ENCODE measurements at regions not wholly inside any gene's neighbourhood (a gene's known extent, or its start where the extent isn't known, plus 50 kb on each side); places are given as distances from the start of the nearest gene placed in this dataset.

- CTCF ChIA-PET, result interaction anchor here (0.9 to 4.6 kb wide), 6 partner anchors 11 to 339 kb away, joined by 3 to 58 read pairs (median 10); no protein-coding TSS in a partner anchor
- no peak for TF ChIP-seq MAX (IDR thresholded peaks at IDR 0.05; ENCODE audit: insufficient read depth, insufficient read length)
- no peak for TF ChIP-seq CTCF (IDR thresholded peaks at IDR 0.05; ENCODE audit: extremely low read depth in 1 of 2, insufficient read depth in 1 of 2, low read depth in 1 of 2, low read length in 2 of 2)
- no peak for TF ChIP-seq MYC (IDR thresholded peaks at IDR 0.05; ENCODE audit: low read depth, low read length)
- no peak for TF ChIP-seq JUN (IDR thresholded peaks at IDR 0.05; ENCODE audit: borderline replicate concordance, insufficient read depth, insufficient read length, low read depth)
- TF ChIP-seq EZH2 (IDR thresholded peaks at IDR 0.05; ENCODE audit: borderline replicate concordance, low read depth, low read length, severe bottlenecking), result no peak
These were observed 58.1 kb upstream of the POMGNT2 start for GRCh38 chr3:43163895-43164493.

More at GRCh38 chr3:43163895-43164493, 58.1 kb upstream of the POMGNT2 start:
- no peaks in the 10 kb centered on the region for H3K36me3 ChIP-seq (ENCODE audit: control insufficient read depth in 2 of 2, extremely low read depth in 1 of 2, insufficient read depth in 2 of 2, low read length in 2 of 2)
- H3K4me1 ChIP-seq (ENCODE audit: control insufficient read depth, extremely low read depth, insufficient read depth, low read length), result peaks cover 12% of the 10 kb centered on the region
- no peak overlapping the region for H3K27ac ChIP-seq (ENCODE audit: insufficient read depth, low read depth, low read length)
- no peaks in the 10 kb centered on the region for H4K20me1 ChIP-seq (replicated peaks; ENCODE audit: control insufficient read depth, extremely low read depth, insufficient read depth, low read length)
- no peak overlapping the region for H3K4me2 ChIP-seq (ENCODE audit: insufficient read depth, low read length)
- no peak for FAIRE-seq
- intact Hi-C loops (cut with micrococcal nuclease), result loop anchor here (2.0 to 5.0 kb wide), 3 partner anchors 193 to 603 kb away; partner anchors contain the start of gene ABHD5
- H3K4me3 ChIP-seq (replicated peaks in 1 of 3; ENCODE audit: insufficient read depth in 1 of 3, low read depth in 1 of 3, low read length in 3 of 3), result no peak overlapping the region
- H3K79me2 ChIP-seq (ENCODE audit: control insufficient read depth, insufficient read depth, low read length), result no peaks in the 10 kb centered on the region
- no peak overlapping the region for H2AFZ ChIP-seq (ENCODE audit: low read depth, low read length)
- no peaks in the 10 kb centered on the region for H3K27me3 ChIP-seq (ENCODE audit: control insufficient read depth in 2 of 2, insufficient read depth in 2 of 2, low read length in 2 of 2)
- BruUV-seq (replicated peaks), result no TSS peak
- dilution Hi-C loops (cut with MboI; ENCODE audit: extremely low pct_ligation_motif_present, low sequenced_read_pairs), result no loop called here
- H3K9me1 ChIP-seq (replicated peaks; ENCODE audit: control insufficient read depth, extremely low read depth, insufficient read depth, low read length), result no peaks in the 10 kb centered on the region
- no peak overlapping the region for H3K9ac ChIP-seq (replicated peaks; ENCODE audit: extremely low read depth, insufficient read depth, low read length)
- POLR2A ChIA-PET, result no interaction called here
- H3K9me3 ChIP-seq (replicated peaks; ENCODE audit: control insufficient read depth, insufficient read depth, low read length), result no peaks in the 10 kb centered on the region
- DNase-seq (ENCODE audit: low read depth, low spot score), result no peak
